Breast epithelium (tissue), 3 donors: ENCODE measurements at regions not wholly inside any gene's neighbourhood (a gene's known extent, or its start where the extent isn't known, plus 50 kb on each side); places are given as distances from the start of the nearest gene placed in this dataset.

Experiments used
- POLR2A ChIP-seq: fragments of 450-650 bp; IDR thresholded peaks from one replicate; pipeline ENCODE4 v1.6.1; 2016; ENCODE audit warnings: antibody characterized with exemption, mild to moderate bottlenecking, moderate library complexity
- POLR2AphosphoS5 ChIP-seq, 3 donors: sonication (generic); formaldehyde crosslinking; IDR thresholded peaks; one replicate each; pipeline ENCODE4 v1.6.1; 2017; ENCODE audit warnings: antibody characterized with exemption in 3 of 3
- TF ChIP-seq, protein P1 (sequence below), 3 donors: fragments of 450-650 bp; IDR thresholded peaks; one replicate each; pipeline ENCODE4 v1.5.1; 2016 to 2017; ENCODE audit warnings: antibody characterized with exemption in 3 of 3, mild to moderate bottlenecking in 3 of 3, moderate library complexity in 3 of 3

DNA sequence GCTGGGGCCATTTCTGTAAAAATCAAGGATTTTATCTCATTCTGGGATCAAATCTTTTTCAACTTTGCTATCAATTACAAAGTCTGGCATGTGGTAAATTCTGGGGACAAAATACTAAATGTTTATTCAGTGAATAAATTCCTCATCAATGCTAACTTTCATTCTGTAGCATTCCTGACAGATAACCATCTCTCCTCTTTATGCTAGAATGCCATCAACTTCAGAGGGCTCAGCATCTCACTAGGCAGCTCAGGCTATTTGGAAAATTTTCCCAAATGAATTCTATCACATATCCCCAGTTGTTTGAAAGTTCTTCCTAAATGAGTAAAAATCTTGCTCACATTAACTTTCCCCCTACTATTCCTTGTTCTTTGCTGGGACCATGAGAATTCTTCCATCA is 163.0 kb upstream of the DAB1 start:
- TF ChIP-seq, protein P1, sequence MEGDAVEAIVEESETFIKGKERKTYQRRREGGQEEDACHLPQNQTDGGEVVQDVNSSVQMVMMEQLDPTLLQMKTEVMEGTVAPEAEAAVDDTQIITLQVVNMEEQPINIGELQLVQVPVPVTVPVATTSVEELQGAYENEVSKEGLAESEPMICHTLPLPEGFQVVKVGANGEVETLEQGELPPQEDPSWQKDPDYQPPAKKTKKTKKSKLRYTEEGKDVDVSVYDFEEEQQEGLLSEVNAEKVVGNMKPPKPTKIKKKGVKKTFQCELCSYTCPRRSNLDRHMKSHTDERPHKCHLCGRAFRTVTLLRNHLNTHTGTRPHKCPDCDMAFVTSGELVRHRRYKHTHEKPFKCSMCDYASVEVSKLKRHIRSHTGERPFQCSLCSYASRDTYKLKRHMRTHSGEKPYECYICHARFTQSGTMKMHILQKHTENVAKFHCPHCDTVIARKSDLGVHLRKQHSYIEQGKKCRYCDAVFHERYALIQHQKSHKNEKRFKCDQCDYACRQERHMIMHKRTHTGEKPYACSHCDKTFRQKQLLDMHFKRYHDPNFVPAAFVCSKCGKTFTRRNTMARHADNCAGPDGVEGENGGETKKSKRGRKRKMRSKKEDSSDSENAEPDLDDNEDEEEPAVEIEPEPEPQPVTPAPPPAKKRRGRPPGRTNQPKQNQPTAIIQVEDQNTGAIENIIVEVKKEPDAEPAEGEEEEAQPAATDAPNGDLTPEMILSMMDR (IDR thresholded peaks at IDR 0.05), result no peak
- TF ChIP-seq POLR2AphosphoS5 (IDR thresholded peaks at IDR 0.05) (no peak), POLR2A (no peak)
